ENCODE measurements at regions not wholly inside any gene's neighbourhood (a gene's known extent, or its start where the extent isn't known, plus 50 kb on each side); places are given as distances from the start of the nearest gene placed in this dataset.
A peak's percentile ranks its signal among the peaks of the same experiment; 100 is the strongest.

DNA sequence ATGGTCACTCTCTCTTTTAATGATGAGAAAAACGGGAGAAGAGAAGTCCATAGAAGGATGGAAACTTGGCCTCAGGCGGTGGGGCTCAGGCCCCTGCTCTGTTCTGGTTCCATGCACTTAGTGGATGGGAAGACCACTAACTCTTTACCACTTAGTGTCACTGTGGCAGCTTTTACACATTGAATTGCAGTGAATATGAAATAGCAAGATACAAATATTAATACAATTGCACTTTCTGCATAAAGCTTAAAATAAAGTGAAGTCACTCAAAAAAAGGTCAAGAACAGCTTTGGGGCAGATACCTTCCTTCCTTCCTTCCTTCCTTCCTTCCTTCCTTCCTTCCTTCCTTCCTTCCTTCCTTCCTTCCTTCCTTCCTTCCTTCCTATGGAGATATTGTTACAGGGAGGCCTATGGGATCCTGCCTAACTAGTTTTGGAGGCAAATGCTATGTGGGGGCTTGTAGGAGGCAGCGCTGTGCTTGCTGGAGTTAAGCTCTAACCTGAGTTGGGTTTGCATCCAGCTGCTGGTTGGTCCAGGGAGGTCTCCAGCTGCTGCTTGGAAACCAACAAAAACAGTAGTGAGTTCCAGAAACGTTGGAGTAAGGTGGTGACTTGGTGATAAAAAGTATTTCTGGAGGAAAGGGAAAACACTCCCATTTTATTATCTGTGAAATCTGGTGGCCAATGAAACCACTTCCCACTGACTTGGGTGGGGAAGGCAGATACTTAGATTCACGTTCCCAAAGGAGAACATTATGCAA is 62.3 kb upstream of the NKX2-2 start:
- no peak for DNase-seq

GRCh38 chr20:21575167-21575566 is 61.3 kb upstream of the NKX2-2 start:
- no peak for DNase-seq

- no peak for DNase-seq
Measured at GRCh38 chr20:21574443-21574842, 60.6 kb upstream of the NKX2-2 start.

- no peak for DNase-seq
Measured at GRCh38 chr20:21573259-21573658, 59.4 kb upstream of the NKX2-2 start.

DNA sequence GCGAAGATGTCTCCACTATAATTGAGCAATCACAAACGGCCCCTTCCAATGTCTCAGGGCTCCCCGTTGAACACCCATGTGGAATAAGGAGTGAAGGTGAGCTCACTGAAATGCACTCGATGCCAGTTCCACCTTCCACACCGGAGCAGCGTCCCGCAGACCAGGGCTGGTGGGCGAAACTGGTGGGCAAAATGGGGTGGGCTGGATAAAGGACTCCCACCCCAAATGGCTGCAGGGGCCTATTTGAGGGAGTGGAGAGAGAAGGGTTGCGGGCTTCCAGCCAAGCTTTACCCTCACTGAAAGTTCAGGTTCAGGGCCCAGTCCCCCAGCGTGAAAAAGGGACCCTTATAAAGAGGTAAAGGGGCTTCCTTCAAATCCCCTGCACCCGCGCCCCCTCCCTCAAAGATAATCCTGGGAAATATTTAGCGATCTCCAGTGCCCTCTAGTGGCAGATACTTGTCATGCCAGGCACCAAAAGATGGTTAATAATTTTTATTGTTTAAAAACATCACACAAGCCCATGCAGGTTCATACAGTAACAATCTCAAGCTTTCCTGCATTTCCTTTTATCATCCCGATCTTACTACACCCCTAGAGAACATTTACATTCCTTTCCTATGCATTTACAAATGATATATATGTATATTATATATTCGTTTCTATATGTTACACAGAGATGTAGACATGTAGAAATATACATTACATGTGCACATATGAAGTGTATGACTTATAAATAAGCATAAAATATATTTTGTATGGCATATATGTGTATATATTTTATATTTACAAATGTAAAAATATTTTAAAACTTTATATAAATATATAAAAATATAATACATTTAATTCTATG is 58.2 kb upstream of the NKX2-2 start:
- DNase-seq = peak; percentile 28

GRCh38 chr20:21570285-21570992 is 56.6 kb upstream of the NKX2-2 start:
- no peak for DNase-seq

GRCh38 chr20:21569586-21569985 is 55.7 kb upstream of the NKX2-2 start:
- no peak for DNase-seq

- DNase-seq = no peak
Measured at GRCh38 chr20:21564127-21564773, 50.4 kb upstream of the NKX2-2 start.

Data from CD4-positive, alpha-beta T cell treated with Interleukin-4 for 4 hours (primary cell).